Activated CD8-positive, alpha-beta memory T cell treated with anti-CD3 and anti-CD28 coated beads for 4 hours (primary cell): ENCODE measurements at regions not wholly inside any gene's neighbourhood (a gene's known extent, or its start where the extent isn't known, plus 50 kb on each side); places are given as distances from the start of the nearest gene placed in this dataset.

Source experiments
- DNase-seq, 2 donors: peaks; one replicate each; pipeline ENCODE4 v3.0.0-alpha.2; 2020; ENCODE audit warnings: low read depth in 2 of 2

DNA sequence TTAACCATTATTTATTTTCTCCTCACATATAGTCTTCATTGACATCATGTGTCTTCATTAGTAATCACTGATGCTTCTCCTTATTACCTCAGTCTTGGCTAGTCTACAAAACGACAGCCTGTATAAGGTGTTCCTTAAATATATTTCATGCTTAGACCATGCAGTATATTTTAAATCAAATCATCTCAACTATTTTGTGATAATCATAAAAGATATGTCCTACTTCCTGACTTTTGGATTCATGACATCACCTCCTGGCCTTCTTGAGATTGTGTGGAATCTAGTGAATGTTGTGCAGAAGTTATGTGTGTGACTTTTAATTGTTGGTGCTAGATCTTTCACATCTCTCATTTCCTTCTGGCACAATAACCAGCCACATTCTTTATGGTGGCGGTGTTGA, 1339.3 kb upstream of the C9orf72 start:
- DNase-seq = no peak

DNA sequence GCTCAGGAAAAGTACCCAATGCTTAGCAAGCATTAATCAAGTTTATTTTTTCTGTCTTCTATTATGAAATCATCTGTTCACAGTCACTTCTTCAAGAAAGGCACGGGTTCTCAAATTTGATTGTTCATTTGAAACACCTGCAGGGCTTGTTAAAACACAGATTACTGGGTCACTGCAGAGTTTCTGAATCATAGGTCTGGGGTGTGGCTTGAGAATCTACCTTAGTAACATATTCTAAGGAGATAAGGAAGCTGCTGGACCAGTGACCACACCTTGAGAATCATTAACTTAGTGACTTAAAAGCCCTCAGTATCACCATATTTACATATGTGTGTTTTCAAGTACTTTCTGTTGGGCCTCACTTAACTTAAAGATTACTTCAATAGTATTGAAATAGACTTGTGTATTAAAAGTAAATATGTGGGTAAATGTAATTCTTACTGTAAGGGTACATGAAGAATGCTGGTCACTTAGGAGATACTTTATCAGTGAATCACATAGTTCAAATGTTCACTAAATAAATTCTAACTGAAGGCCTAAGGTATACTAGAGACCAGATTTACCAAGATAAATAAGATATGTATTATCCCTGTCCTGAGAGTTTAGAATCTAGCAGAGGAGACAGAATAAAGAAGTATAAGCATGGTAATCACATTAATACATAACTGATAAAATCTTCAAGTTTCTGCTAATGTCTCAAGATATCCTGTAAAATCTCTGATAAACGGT, 1342.1 kb upstream of the C9orf72 start:
- DNase-seq = no peak

- DNase-seq = no peak
Measured at GRCh38 chr9:28916348-28916747, 1343.1 kb upstream of the C9orf72 start.

DNA sequence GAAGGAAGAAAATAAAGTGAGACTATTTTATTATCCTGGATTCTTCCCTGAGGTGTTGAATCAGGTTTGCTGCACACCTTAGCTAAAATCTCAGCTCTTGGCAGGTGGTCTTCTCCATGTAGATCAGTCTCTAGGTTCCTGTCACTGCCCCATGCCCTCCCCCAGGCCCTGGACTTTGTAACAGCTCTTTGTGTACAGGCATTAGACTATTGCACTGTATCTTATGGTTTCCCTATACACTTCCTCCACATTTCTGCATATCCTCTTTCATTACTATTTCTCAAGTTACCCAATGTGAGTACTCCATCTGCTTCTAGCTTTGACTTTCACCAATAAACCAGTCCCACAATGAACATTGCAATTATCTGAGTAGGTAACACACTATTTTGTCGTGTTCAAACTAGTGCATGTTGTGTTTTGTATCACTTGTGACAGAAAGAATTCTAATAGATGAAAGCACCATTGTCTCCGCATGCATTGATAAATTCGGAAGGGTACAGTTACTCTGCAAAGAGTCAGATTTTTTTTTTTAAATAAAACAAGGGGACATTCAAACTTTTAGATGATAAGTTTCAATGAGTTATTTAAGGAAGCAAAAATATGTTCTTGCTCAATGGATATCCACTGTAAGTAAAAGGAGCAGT, 1348.7 kb upstream of the C9orf72 start:
- no peak for DNase-seq

- DNase-seq = no peak
Measured at GRCh38 chr9:28922891-28923290, 1349.6 kb upstream of the C9orf72 start.

GRCh38 chr9:28923351-28923750, 1350.1 kb upstream of the C9orf72 start:
- DNase-seq = no peak

DNA sequence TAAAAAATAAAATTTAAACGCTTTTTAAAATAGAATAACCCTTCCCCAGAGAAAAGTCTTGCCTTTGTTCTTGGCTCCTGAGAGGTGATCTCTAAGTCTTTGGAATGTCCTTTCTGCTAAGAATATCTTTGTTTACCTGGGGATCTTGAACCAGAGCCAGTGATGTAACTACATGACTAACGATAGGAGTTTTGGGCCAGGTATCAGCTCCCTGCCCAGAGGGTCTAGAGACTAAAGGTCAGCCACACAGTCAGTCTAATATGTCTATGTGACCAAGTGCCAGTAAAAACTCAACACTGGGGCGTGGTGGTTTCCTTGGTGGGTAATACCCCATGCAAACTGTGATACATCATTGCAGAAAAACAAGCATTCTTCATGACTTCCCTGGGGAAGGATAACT, 1351.9 kb upstream of the C9orf72 start:
- DNase-seq = no peak

DNA sequence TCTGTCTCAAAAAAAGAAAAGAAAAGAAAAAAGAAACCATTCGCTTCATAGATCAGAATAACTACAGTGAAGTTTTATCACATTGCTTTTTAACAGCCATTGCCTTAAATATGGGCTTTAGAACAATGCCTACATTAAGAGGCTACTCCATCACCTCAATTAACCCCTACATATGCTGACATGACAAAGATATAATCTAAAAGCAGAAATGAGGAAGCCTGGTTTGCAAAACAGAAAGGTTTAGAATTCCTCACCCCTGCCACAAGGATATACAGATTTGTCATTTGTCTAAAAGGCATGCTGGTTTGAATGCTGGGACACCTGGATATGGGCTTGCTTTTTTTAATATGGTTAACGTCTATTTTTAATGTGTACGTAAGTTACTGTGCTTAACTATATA, 1353.0 kb upstream of the C9orf72 start:
- no peak for DNase-seq

GRCh38 chr9:28927691-28928090, 1354.4 kb upstream of the C9orf72 start:
- DNase-seq = no peak

DNA sequence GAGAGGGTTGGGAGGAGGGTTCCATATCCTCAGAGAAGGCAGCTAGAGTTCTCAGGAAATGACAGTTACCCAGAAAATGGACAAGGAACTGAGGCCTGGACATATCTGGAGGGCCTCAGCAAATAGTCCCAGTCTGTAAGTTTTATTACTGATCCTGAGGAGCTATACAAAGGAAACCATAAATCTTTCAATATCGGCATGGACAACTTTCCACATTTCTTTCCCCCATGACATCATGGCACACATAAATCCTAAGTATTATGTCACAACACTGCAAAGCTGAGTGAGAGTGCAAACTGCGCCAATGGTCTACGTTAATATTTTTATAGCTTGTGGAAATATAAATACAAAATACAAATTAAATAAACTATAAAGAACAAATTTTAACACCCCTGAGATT, 1356.2 kb upstream of the C9orf72 start:
- DNase-seq = no peak

GRCh38 chr9:28930766-28931165, 1357.5 kb upstream of the C9orf72 start:
- no peak for DNase-seq

DNA sequence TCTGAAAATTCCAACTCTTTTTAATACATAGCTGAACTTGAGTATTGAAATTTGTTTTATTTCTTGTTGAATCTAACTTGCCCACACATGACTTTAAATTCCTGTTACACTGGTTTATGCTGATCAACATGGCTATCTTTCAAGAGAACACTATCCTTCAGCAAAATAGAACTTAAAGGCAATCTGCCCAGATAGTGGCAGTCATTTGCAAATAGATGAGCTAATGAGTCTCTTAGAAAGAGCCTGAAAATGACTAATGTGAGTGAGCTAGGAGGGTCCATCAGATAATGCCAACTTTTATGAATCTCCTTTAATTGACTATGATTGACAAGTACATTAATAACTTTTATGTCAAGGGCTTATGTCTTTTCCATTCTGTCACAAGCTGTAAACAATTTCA, 1360.8 kb upstream of the C9orf72 start:
- no peak for DNase-seq

- DNase-seq = no peak
Measured at GRCh38 chr9:28938981-28939380, 1365.7 kb upstream of the C9orf72 start.

DNA sequence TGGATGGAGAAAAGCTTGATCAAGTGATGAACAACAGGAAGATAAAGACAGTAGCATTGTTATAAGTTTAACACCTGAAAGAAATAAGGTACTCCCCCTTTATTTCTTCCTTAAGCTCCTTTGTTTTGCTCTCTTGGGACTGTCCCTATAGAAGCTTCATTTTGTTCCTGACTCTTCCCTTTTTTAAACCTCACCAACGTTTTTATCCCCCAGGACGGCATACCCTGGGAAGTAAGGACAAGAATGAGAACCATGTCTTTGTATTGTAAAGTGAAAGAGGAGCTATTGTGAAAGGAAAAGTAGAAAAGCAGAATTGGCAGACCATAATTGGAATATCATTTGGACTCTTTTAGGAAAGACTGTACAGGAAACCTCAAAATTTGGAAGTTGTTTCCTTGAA, 1368.6 kb upstream of the C9orf72 start:
- DNase-seq = no peak

- no peak for DNase-seq
Measured at GRCh38 chr9:28942941-28943340, 1369.7 kb upstream of the C9orf72 start.

- no peak for DNase-seq
Measured at GRCh38 chr9:28946648-28947047, 1373.4 kb upstream of the C9orf72 start.

DNA sequence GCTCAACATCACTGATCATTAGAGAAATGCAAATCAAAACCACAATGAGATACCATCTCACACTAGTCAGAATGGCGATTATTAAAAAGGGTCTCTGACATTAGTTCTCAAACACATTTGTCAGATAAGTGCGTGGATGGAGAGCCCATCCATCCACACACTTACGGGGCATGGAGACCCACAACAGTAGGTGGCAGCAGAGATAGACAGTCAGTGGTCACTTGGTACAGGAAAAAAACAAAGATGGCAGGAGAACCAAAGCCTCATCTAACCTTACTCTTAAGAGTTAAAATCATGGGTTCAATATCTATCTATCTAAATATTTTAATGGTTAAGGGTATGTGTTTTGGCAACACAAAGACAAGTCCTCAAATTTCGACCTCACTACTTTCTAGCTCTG, 1378.7 kb upstream of the C9orf72 start:
- DNase-seq = no peak

DNA sequence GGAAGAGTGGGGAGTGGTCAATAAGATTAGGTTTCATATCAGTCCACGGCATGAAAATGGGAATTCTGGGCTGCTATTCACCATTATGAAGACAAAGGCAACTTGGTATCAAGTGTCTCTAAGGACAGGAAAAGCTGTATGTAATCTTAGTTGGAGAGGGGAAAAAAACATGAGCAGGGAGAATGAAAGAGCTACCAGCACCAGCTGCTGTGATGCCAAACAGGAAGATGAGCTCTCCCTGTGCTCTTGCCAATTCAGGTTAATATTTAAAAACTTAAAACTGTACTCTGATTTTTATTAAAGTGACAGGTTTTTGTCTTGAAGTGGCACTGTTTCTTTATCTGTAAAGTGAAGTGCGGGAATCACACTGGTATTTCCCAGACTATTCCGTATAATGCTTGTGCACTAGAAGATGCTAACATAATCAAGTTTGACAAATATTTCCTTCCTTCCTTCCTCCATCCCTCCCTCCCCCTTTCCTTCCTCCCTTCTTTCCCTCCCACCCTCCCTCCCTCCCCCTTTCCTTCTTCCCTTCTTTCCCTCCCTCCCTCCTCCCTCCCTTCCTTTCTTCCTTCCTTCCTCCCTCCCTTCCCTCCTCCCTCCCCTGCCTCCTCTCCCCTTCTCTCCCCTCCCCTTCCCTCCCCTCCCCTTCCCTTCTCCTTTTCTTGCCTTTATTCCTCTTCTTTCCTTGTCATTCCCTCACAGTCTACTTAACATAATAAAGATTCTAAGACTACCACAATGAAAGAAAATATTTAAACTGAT, 1383.0 kb upstream of the C9orf72 start:
- no peak for DNase-seq

DNA sequence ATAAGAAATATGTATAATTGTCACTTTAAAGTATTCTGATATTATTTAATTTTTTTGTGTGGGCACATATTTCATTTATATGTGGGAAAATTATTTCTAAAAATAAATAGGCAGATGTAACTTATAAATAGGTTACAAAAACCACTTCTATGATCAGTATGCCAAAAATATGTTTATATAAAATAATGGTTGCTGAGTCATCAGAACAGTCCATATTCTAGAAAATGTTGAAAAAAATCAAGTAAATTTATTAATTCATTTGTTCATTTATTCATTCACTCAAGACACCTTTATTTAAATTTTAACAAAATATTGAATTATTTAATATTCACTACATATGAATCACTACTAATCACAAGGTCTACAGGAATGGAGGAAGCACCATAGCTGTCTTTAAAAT, 1387.3 kb upstream of the C9orf72 start:
- DNase-seq = no peak

- DNase-seq = no peak
Measured at GRCh38 chr9:28961623-28962022, 1388.3 kb upstream of the C9orf72 start.

- DNase-seq = no peak
Measured at GRCh38 chr9:28967226-28967625, 1393.9 kb upstream of the C9orf72 start.

DNA sequence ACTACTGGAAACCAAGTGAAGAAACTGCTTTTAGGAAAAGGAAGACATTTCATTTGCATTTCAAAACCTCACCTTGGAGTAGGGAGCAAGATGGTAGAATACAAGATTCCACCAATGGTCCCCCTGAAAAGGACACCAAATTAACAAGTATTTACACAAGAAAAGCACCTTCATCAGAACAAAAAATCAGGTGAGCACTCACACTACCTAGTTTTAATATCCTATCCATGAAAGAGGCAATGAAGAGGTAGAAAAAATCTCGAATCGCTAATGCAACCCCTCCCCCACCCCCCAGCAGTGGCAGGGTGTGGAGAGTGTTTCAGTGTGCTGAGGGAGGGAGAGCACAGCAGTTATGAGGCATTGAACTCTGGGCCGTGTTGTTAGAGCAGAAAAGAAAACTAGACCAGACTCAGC, 1397.0 kb upstream of the C9orf72 start:
- DNase-seq = no peak

DNA sequence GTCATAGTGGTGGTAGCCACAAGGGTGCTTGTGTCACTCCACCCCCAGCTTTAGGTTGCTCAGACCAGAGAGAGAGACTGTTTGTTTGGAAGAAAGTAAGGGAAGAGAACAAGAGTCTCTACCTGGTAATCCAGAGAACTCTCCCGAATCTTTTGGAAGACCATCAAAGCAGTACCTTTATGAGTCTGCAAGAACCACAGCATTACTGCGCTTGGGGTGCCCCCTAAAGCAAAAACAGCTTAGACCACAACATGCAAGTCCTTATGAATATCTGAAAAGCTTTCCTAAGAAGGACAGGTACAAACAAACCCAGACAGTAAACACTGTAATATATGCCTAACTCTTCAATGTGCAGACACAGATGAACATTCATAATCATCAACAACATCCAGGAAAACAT, 1398.6 kb upstream of the C9orf72 start:
- no peak for DNase-seq
